Ectodermal cell (in vitro differentiated cells): ENCODE measurements at regions not wholly inside any gene's neighbourhood (a gene's known extent, or its start where the extent isn't known, plus 50 kb on each side); places are given as distances from the start of the nearest gene placed in this dataset.

Experiments used
- H3K27ac ChIP-seq: 2 replicates; pipeline ENCODE4 v1.7.0; 2013; ENCODE audit warnings: mild to moderate bottlenecking, low read depth, low read length; ENCODE audit not compliant: insufficient read depth, poor library complexity, severe bottlenecking
- H3K27me3 ChIP-seq: 2 replicates; pipeline ENCODE4 v1.7.0; 2013; ENCODE audit warnings: mild to moderate bottlenecking, low read length; ENCODE audit not compliant: insufficient read depth, control insufficient read depth, poor library complexity, severe bottlenecking
- H3K36me3 ChIP-seq: one replicate; pipeline ENCODE4 v1.7.0; 2013; ENCODE audit warnings: low read length; ENCODE audit not compliant: control insufficient read depth, insufficient read depth
- H3K4me1 ChIP-seq: one replicate; pipeline ENCODE4 v1.7.0; 2013; ENCODE audit warnings: low read length; ENCODE audit not compliant: control insufficient read depth, insufficient read depth
- H3K4me3 ChIP-seq: 2 replicates; pipeline ENCODE4 v1.7.0; 2013; ENCODE audit warnings: low read depth, low read length, control low read depth; ENCODE audit not compliant: insufficient read depth
- H3K9me3 ChIP-seq: 2 replicates; pipeline ENCODE4 v1.7.0; 2013; ENCODE audit warnings: mild to moderate bottlenecking, low read length, moderate library complexity; ENCODE audit not compliant: control insufficient read depth
- WGBS, 2 experiments: methylation state at CpG; one replicate each; pipeline ENCODE4 v1.1.7; 2013; ENCODE audit warnings: missing lambda C conversion rate in 2 of 2; 5-methylcytosine and 5-hydroxymethylcytosine counted together

- H3K27ac ChIP-seq: no peak overlapping the region
- H3K4me1 ChIP-seq: no peaks in the 10 kb centered on the region
- no peaks in the 10 kb centered on the region for H3K9me3 ChIP-seq
- H3K4me3 ChIP-seq: no peak overlapping the region
- 0% methylated on average over 1 of the region's 1 CpG; no CpG with 5 or more reads in 1 of the 2 experiments for WGBS, 2 experiments
- no peaks in the 10 kb centered on the region for H3K27me3 ChIP-seq
- H3K36me3 ChIP-seq: no peaks in the 10 kb centered on the region
These were observed 280.7 kb upstream of the KLHL1 start for GRCh38 chr13:70388935-70389334.

GRCh38 chr13:70386919-70387318 is 278.7 kb upstream of the KLHL1 start:
- WGBS, 2 experiments: 93 to 97% methylated on average over 6 of the region's 6 CpGs
- Histone ChIP-seq H3K9me3 (no peaks in the 10 kb centered on the region), H3K27ac (no peak overlapping the region), H3K36me3 (no peaks in the 10 kb centered on the region), H3K27me3 (no peaks in the 10 kb centered on the region), H3K4me1 (no peaks in the 10 kb centered on the region), H3K4me3 (no peak overlapping the region)

- 94 to 95% methylated on average over 4 of the region's 4 CpGs for WGBS, 2 experiments
- H3K4me3 ChIP-seq: no peak overlapping the region
- no peaks in the 10 kb centered on the region for H3K9me3 ChIP-seq
- H3K4me1 ChIP-seq: no peaks in the 10 kb centered on the region
- no peak overlapping the region for H3K27ac ChIP-seq
- H3K36me3 ChIP-seq: no peaks in the 10 kb centered on the region
- H3K27me3 ChIP-seq: no peaks in the 10 kb centered on the region
These were observed 277.6 kb upstream of the KLHL1 start for GRCh38 chr13:70385852-70386251.

- WGBS, 2 experiments: 88 to 92% methylated on average over 2 to 3 of the region's 3 CpGs
- Histone ChIP-seq H3K27me3 (no peaks in the 10 kb centered on the region), H3K36me3 (no peaks in the 10 kb centered on the region), H3K4me1 (no peaks in the 10 kb centered on the region), H3K27ac (no peak overlapping the region), H3K4me3 (no peak overlapping the region), H3K9me3 (no peaks in the 10 kb centered on the region)
These were observed 275.9 kb upstream of the KLHL1 start for GRCh38 chr13:70384156-70384555.

GRCh38 chr13:70380809-70381208 is 272.6 kb upstream of the KLHL1 start:
- H3K9me3 ChIP-seq: no peaks in the 10 kb centered on the region
- no peak overlapping the region for H3K4me3 ChIP-seq
- no peaks in the 10 kb centered on the region for H3K27me3 ChIP-seq
- no peak overlapping the region for H3K27ac ChIP-seq
- H3K36me3 ChIP-seq: no peaks in the 10 kb centered on the region
- H3K4me1 ChIP-seq: no peaks in the 10 kb centered on the region
- WGBS, 2 experiments: no CpG with 5 or more reads among the region's 2 CpGs

- Histone ChIP-seq H3K27me3 (no peaks in the 10 kb centered on the region), H3K4me1 (no peaks in the 10 kb centered on the region), H3K4me3 (no peak overlapping the region), H3K36me3 (no peaks in the 10 kb centered on the region), H3K27ac (no peak overlapping the region), H3K9me3 (no peaks in the 10 kb centered on the region)
- WGBS, 2 experiments: 93 to 100% methylated on average over 2 of the region's 2 CpGs
These were observed 267.5 kb upstream of the KLHL1 start for GRCh38 chr13:70375718-70376117.

GRCh38 chr13:70370924-70371323 is 262.7 kb upstream of the KLHL1 start:
- 58% methylated on average over 6 of the region's 6 CpGs for WGBS, 2 experiments

GRCh38 chr13:70366720-70367119 is 258.5 kb upstream of the KLHL1 start:
- H3K4me1 ChIP-seq: peaks cover 7% of the 10 kb centered on the region
- 94 to 100% methylated on average over 4 of the region's 4 CpGs for WGBS, 2 experiments
- no peak overlapping the region for H3K4me3 ChIP-seq
- no peaks in the 10 kb centered on the region for H3K9me3 ChIP-seq
- H3K27me3 ChIP-seq: no peaks in the 10 kb centered on the region
- H3K36me3 ChIP-seq: no peaks in the 10 kb centered on the region
- no peak overlapping the region for H3K27ac ChIP-seq

More at GRCh38 chr13:70370924-70371323, 262.7 kb upstream of the KLHL1 start:
- Histone ChIP-seq H3K27me3 (no peaks in the 10 kb centered on the region), H3K36me3 (no peaks in the 10 kb centered on the region), H3K27ac (no peak overlapping the region), H3K9me3 (no peaks in the 10 kb centered on the region), H3K4me3 (no peak overlapping the region), H3K4me1 (no peaks in the 10 kb centered on the region)

GRCh38 chr13:70363991-70364390 is 255.7 kb upstream of the KLHL1 start:
- Histone ChIP-seq H3K36me3 (no peaks in the 10 kb centered on the region), H3K4me1 (peaks cover 7% of the 10 kb centered on the region), H3K4me3 (no peak overlapping the region), H3K9me3 (no peaks in the 10 kb centered on the region), H3K27me3 (no peaks in the 10 kb centered on the region), H3K27ac (no peak overlapping the region)
- WGBS, 2 experiments: 95 to 99% methylated on average over 2 of the region's 2 CpGs

GRCh38 chr13:70362820-70363570 is 254.7 kb upstream of the KLHL1 start:
- no peak overlapping the region for H3K27ac ChIP-seq
- no peaks in the 10 kb centered on the region for H3K36me3 ChIP-seq
- no peaks in the 10 kb centered on the region for H3K9me3 ChIP-seq
- WGBS, 2 experiments: 85 to 90% methylated on average over 3 to 4 of the region's 5 CpGs
- no peaks in the 10 kb centered on the region for H3K27me3 ChIP-seq
- H3K4me1 ChIP-seq: peaks cover 7% of the 10 kb centered on the region
- no peak overlapping the region for H3K4me3 ChIP-seq
